Suprapubic skin (tissue), 3 donors: ENCODE measurements at regions not wholly inside any gene's neighbourhood (a gene's known extent, or its start where the extent isn't known, plus 50 kb on each side); places are given as distances from the start of the nearest gene placed in this dataset.

Experiments used
- CTCF ChIP-seq, 2 donors: fragments of 200-600 bp in 1 of 2; fragments of 450-650 bp in 1 of 2; sonication (generic) in 1 of 2; IDR thresholded peaks; one replicate each; pipeline ENCODE4 v1.5.1; 2016 to 2019; ENCODE audit warnings: antibody characterized with exemption in 2 of 2, mild to moderate bottlenecking in 1 of 2, moderate library complexity in 1 of 2
- POLR2AphosphoS5 ChIP-seq, 3 donors: sonication (generic); formaldehyde crosslinking; IDR thresholded peaks; one replicate each; pipeline ENCODE4 v1.6.1; 2017; ENCODE audit warnings: antibody characterized with exemption in 3 of 3

- TF ChIP-seq CTCF (IDR thresholded peaks at IDR 0.05) (no peak), POLR2AphosphoS5 (IDR thresholded peaks at IDR 0.05) (no peak)
Measured at GRCh38 chr2:8514274-8514662, 167.6 kb upstream of the ID2 start.
